GM21360 (cell line): ENCODE measurements at regions not wholly inside any gene's neighbourhood (a gene's known extent, or its start where the extent isn't known, plus 50 kb on each side); places are given as distances from the start of the nearest gene placed in this dataset.

ENCODE experiments used
- ATAC-seq: cut with Tn5 transposase; IDR thresholded peaks from one replicate; pipeline ENCODE4 v1.9.1; 2021; ENCODE audit warnings: mild to moderate bottlenecking, moderate library complexity; ENCODE audit not compliant: unreplicated experiment

DNA sequence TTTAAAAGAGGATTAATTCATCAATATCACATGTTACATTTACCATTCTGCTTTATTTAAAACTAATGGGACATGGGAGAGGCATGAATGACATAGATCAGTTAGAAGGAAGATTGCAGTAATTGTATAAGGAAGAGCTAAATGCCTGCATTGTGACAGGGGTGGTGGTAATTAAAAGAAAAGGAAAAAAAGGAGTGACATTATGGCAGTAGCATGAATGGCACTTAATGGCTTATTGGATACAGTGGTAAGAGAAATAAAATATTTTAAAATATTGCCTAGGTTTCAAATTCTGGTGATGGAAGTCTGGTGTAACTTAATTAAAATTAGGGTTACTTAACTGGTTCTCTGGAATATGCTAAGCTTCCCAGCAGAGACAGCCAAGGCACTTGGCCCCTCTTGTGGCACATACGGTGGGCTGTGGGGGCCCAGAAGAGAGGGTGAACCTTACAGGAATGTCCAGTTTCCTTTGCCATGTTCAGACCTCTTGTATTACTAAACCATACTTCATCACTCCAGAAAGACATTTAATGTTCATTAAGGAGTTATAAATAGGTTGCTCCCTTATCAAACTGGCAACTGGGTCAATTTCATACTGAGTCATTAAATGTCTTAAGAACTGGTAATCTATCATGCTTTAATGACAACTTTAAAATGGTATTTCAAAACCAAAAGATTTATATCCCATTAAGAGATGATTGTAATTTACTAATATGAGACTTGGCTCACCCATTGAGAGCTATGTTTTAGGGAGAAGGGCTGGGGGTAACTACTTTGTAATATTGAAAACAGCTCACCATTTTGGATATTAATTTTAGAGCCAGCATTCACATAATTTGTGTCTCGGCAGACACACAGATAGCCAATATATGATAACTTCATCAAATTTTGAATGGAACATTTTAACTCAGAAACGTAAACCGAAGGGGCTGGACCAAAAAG, 798.9 kb upstream of the PIK3C3 start:
- no peak for ATAC-seq

DNA sequence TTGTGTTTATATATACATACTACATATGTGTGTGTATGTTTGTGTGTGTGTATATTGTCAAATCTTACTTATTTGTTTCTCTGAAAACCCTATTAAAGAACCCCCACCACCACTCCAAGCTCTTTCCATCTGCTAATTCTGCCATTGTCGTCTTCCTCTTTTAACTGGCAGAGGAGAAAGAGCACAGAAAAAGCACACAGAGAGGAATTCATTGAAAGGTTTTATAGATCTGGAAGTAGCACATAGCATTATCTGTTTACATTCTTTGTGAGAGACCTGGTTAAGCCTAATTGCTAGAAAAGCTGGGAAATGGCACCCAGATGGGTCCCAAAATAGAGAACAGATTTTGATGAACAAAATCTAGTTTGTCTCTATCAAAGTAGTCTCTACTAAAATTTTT, 800.0 kb upstream of the PIK3C3 start:
- ATAC-seq = no peak

DNA sequence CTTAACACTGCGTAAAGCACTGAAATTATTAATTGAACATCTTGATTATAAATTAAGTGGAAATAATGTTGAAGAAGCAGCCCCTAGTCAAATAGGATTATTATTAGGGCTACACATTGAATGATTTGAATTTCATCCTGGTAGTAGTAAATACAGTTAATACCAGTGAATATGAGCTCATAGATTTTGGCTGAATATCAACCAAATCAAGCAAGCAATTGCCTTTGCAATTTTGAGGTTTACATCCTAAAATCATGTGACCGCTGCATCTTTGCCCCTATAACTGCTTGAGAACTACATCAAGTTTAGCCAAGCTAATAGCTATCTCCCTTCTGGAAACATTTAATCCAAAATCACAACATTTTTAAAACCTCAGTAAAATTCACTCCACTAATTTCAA, 801.2 kb upstream of the PIK3C3 start:
- ATAC-seq = no peak

DNA sequence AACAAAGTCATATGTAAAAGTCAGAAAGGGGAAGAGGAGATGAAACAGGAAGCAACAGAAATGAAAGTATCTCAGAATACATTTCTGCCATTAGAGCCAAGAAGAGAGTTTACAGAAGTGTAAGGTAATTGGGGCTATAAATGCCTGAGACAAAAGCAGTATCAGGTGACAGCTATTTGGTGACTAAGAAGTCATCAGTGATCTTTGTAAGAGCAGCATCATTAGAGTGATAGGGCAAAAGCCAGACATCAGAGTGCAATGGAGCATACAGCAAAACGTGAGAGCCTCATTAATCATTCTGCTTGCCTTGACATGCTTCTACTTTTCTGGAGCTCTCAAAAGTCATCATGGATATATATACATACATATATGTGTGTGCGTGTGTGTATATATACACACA, 804.7 kb upstream of the PIK3C3 start:
- ATAC-seq = no peak

DNA sequence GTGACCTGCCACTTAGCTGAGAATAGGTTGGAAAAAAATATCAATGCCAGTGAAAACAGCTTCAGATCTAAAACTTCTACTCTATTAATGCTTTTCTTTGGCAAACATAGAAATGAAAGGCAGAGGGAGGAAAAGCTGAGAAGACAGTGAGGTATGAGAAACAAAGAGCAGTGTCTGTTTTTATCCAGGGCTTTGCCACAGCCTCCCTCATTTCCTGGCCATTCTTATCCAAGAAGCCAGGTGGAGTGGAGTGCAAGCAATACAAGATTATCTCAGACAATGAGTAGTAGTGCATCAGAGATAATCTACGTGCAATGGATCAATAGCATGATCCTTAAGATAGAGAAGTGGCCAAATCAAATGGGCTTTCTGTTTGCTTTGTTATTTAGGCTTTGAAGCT, 808.7 kb upstream of the PIK3C3 start:
- ATAC-seq = no peak

DNA sequence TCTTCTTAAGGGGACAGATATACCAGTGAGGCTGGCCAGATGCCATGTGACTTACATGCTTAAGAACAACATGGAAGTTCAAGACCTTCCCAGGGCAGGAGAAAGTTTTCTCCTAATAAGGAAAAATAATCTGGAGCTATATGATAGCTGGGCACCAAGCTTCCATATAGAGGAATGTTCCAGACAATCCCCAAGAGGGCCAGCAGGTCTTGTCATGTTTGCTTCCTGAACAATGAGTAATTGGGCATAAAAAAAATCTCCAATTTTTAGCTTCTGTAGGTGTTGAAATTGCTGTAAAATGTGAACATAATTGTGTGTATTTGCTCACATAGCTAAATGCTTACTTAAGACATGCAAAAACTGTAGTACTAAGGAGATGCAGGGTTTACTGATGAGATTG, 809.5 kb upstream of the PIK3C3 start:
- no peak for ATAC-seq

DNA sequence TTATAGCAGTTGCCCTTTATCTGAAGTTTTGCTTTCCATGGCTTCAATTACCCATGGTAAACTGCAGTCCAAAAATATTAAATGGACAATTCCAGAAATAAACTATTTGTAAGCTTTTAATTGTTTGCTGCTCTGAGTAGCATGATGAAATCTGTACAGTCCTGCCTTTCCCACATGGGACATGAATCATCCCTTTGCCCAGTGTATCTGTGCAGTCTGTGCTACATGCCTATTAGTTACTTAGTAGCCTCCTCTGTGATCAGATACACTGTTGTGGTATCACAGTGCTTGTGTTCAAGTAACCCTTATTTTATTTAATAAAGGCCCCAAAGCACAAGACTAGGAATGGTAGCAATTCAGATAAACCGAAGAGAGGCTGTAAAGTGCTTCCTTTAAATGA, 810.6 kb upstream of the PIK3C3 start:
- no peak for ATAC-seq

DNA sequence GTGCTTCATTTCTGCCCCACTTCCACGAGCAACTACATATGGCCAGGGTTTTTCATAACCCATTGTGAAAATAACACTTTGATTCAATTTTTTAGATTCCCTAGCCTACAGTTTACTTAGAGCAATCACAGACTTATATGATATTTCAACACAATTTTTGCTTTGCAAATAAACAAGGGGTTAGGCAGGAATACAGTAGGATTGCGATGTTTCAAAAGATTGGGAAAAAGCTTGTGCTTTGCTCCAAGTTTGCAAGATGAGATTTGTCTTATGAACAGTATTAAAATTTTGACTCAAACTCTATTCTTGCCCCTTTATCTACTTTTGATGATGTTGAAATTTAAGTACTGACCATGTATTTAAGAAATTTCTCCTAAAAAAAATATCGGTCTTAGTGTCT, 814.5 kb upstream of the PIK3C3 start:
- ATAC-seq = no peak

DNA sequence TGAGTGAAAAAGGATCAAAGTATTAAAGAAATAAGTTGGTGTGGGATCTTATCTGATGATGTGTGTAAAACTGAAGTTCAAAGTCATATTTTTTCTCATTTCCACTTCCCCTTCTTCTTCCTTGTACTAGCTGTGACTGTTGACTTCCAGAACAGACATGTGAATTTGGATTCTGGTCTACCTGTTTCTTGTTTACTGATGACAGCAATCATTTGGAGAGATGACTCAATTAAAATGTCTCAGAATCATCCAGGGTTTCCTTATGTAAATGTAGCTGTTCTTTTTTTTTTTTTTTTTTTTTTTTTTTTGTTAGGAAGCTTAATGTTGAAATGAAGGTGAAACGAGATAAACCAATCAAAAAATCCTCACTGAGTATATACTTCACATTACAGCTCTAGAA, 819.9 kb upstream of the PIK3C3 start:
- no peak for ATAC-seq

DNA sequence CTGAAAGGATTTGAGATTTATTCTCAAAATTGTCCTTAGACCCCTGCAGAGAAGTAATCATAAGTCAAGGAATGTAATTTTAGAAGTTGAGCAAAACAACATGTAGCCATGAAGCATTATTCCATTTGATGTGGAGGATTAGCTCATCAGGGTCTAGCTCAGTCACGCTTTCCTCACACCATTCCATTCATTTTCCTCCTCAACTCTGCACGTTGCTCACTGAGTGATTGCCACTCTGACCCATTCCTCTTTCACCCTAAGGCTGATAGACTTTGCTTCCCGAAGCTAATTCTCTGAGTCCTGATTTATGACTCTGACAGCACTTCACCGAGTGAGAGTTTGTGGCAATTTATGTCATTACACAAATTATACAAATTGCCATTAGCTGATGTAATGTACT, 820.6 kb upstream of the PIK3C3 start:
- ATAC-seq = no peak

DNA sequence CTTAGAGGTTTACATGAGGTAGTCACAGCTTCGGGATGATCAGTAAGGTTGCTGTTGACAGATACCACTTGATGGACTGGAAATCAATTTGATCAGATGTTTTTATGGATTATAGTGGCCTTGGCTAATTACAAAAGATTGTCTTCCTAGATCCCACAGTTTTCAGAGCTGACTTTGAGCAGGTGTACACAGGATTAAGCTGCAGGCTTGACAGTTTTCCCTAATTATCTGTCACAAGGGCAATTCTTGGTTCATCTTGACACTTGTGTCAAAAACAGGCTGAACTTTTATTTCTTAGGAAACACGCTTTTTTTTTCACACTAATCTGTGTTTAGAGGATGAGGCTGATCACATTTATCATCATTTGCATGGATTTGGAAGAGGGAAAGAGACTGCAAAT, 824.0 kb upstream of the PIK3C3 start:
- no peak for ATAC-seq

DNA sequence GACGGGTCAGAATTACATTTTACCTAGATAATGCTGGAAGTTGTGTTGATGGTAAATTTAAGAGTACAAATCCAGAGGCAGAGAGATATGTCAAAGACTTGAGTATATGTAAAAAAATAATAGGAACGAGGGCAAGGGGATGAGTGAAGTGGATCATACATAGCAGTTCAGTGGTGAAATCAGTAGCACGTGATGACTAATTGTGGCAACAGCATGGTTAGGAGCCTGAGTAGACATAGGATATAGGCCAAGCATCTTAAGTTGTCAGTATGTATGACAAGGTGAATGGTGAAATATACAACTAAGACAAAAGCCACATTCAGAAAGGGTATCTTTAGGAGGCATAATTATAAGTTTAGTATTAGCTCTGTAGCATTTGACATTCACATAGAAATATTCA, 826.5 kb upstream of the PIK3C3 start:
- ATAC-seq = no peak

DNA sequence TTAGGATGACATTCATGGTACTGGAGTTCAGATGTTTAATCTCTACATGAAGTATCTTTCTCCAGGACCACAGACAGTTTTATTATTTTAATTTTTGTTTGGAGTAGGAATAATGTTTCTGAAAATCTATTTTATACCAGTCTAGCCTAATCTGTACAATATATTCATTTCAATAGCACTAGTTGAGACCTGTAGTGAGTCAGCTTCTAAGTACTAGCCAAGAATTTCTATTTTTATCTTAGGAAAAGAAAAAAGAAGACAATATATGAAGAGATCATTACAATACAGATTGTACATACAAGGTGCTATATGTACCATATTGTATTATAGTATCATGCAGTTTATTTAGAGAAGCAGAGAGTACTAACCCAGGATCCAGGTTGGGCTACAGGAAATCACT, 826.9 kb upstream of the PIK3C3 start:
- no peak for ATAC-seq

DNA sequence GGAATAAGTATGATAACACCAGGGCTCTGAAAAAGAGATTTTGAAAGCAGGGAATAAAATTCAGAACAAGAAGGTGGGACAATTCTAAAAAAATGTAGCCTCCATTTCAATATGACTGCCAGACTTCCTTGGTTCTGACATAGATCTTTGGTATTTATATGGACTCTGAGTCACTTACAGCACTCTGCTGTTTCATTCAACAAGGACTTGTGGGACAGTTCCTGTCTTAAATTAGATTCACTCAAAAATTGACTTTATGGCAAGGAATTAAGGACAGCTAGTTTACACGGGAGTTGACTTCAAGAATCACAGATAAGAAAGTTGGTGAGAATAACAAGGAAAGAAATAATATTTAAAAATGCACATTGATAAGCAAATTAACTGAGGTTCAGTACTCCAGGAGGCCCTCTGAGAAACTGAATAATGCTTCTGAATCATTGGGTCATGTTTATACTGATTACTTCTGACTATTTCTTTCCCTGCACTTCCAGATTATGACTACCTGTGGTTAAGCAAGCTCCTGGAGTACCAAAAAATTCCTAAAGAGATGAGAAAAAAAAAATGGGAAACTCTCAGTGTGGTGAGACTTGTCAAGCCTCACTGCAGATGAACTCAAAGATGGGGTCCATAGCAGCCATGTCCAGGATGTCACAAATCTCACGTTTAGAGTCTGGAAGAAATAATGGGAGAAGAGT, 828.3 kb upstream of the PIK3C3 start:
- ATAC-seq = no peak

DNA sequence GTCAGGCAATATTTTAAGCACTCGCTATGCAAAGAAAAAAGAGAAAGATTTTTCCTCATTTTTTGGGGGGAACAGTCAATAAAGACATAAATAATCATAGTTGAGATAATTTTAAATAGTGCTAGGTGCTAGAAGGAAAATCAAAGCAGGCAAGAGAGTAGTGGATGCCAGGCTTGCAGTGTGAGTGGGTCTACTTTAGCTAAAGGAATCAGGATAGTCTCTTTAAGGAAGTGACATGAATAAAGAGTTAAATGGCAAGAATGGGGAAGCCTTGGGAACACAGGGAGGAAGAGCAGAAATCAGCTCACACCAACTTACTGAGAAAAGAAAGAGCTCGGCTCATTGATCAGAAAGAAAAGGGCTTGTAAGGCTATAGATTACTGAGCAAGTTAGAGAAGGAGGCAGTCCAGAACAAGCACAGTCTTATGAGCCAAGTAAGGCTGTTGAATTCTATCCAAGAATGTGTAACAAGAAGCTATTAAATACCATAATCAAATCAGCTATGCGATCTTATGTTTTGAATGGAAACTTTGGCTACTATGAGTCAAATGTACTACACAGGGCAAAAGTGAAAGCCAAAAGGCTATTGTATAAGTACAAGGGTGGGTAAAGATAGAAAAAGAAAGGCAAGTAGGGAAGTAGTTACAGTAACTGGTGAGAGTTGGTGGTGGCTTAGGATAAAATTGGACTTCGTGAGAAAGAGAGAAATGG, 833.8 kb upstream of the PIK3C3 start:
- no peak for ATAC-seq

DNA sequence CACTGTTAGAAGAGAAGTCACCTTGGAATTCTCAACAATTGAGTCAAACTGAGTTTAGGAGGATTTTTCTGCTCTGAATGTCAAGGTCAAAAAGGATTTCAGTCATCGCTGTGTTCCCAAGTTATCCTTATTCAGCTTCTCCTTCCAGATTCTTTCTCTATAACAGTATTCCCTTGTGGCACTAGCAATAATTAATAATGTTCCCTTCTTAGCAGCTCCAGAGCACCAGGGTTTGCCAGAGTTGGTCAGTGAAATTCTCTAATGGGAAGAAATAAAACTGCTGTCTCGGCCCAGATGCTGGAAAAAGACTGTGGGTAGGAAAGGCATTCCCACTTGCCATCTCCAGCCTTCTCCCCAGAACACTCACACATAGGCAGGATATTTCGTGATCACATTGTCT, 836.0 kb upstream of the PIK3C3 start:
- no peak for ATAC-seq

DNA sequence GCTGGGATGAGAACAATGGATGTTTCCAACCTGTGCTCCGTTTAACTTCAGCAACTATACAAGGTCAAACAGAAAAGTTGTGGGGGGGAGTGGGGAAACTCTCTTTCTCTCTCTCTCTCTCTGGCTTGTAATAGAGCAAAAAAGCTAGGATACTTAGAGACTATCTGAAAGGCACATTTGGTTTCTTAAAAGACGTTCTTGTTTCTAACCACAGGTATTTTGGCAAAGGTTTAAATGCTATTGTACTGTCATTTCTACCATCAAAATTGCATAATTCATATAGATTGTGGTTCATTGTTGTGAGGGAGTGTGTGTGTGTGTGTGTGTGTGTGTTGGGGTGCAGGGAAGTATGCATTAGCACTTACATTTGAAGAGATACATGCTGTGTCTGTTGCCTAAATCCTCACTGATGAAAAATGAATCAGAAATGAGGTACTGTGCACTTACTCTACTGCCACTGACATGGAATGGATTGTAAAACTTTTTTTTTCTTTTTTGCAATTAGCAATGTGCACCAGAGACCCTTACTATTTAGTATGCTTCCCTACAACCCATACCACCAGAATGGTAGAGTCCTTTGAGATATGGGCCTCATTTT, 841.0 kb upstream of the PIK3C3 start:
- no peak for ATAC-seq

DNA sequence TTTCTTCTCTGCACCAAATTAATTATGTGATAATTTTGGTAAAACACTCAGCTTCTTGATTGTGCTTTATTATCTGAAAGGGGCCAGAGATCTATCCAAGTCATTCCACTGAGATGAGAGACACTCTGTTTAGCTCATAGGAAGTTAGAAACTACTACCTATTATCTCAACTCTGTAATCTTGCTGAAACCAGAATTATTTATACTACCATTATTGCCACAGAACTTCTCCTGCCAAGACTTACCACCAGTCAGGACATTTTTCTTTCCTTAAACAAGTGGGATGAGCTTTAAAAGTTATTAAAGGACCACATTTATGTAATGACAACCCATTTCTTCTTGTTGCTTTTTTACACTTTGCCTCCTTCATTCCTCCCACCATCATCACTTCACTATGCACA, 855.6 kb upstream of the PIK3C3 start:
- ATAC-seq = no peak

DNA sequence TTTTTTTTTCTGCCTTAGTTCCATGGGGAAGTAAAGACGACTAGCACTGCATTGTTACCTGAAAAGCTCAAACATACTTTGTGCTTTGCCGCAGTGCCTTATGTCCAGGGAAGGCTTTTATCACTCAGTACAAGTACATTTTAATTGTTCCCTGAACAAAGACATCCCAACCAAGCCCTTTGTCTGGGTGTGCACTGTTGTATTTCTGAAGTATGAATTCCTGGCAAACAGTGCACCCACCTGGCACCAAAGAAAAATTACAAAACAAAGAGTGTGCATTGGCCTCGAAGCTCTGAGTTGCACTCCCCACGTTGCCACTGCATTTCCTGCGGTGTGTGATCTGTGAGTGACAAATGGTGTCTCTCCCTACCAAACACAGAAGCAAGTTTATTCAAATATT, 858.5 kb upstream of the PIK3C3 start:
- ATAC-seq = no peak

DNA sequence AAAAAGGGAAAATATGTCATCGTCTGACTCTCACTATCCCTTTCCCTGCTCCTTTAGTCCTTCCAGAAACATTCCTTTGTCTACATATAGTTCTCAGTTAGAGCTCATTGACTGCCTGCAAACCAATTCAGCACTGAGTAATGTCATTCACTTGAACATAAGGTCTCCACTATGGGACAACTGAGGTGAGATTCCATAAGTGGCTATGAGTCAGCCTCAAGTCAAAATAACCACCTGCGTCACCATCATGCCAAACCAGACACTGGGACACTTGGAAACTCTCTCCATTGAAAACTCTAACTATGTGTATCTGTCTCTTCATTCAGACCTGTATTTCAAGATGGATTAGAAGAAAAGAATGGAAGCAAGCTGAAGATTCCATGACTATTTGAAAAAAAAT, 878.0 kb upstream of the PIK3C3 start:
- no peak for ATAC-seq

DNA sequence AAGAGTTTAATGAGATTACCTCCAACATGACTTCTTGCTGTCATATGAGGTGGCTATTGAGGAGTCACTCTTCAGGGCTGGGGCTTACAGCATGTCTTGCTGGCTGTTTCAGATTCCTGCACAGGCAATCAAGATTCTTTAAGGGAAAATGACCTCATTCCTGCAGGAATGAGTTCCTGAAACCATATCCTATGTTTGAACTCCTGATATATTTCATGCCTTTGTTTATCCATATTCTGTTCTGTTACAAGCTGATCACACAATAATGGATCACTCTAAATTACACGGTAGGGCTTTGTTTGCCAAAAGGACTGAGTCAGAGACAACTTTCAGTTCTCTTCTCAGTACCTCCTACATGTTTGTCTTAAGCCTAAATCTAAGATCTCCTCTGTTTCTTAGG, 879.8 kb upstream of the PIK3C3 start:
- peak; percentile 69 for ATAC-seq
